HCT116 (cell line): ENCODE measurements at regions not wholly inside any gene's neighbourhood (a gene's known extent, or its start where the extent isn't known, plus 50 kb on each side); places are given as distances from the start of the nearest gene placed in this dataset.

Experiments used
- ATAC-seq: fragments of 200-7000 bp; cut with Tn5 transposase; 2 replicates; pipeline ENCODE4 v1.9.1; 2020; ENCODE audit warnings: mild to moderate bottlenecking, moderate library complexity
- BruUV-seq: library from RNA; stranded (reverse); fragments of 400-500 nt; replicated peaks from 2 replicates; lab custom pipeline; 2021; lab: Mats Ljungman, UMichigan
- CTCF ChIA-PET: fragments of 300-600 bp; sonication (Branson Sonifier 250); formaldehyde crosslinking; loops from one replicate; lab custom pipeline; 2021; ENCODE audit warnings: antibody characterized with exemption; lab: Charles Lee
- POLR2A ChIA-PET: fragments of 300-600, 350-600 bp; sonication (Branson Sonifier 250); formaldehyde crosslinking; loops from one replicate; lab custom pipeline; 2021; ENCODE audit warnings: antibody characterized with exemption; lab: Charles Lee
- RAD21 ChIA-PET, 2 experiments: fragments of 300-600 bp; sonication (Branson Sonifier 250); formaldehyde crosslinking; loops; one replicate each; lab custom pipeline; 2023; ENCODE audit warnings: low total read pairs in 2 of 2; ENCODE audit not compliant: uncharacterized antibody in 2 of 2, unreplicated experiment in 2 of 2, low non-redundant PET in 1 of 2; lab: Charles Lee
- DNase-seq: peaks from one replicate; pipeline ENCODE4 v3.0.0-alpha.2; 2010; ENCODE audit warnings: low read depth, low spot score
- H2AFZ ChIP-seq: fragments of 200-600 bp; shearing (Covaris generic), sonication (generic); 2 replicates; pipeline ENCODE4 v1.6.1; 2017; ENCODE audit warnings: low read depth, mixed run types, mixed read lengths, antibody characterized with exemption, low read length; ENCODE audit not compliant: poor library complexity, severe bottlenecking
- H3K27ac ChIP-seq: 2 replicates; pipeline ENCODE4 v1.5.1; 2012; ENCODE audit warnings: low read depth, low read length
- H3K27me3 ChIP-seq: fragments of 200-600 bp; sonication (generic); 2 replicates; pipeline ENCODE4 v1.6.1; 2016; ENCODE audit warnings: mixed run types, low read length, mixed read lengths; ENCODE audit not compliant: insufficient read depth
- H3K36me3 ChIP-seq, 2 experiments: fragments of 200-500 bp in 1 of 2; fragments of 200-600 bp in 1 of 2; sonication (Bioruptor generic) in 1 of 2; sonication (generic) in 1 of 2; 2 replicates each; pipeline versions ENCODE4 v1.5.1 to v1.6.1; 2014 to 2016; ENCODE audit warnings: low read length in 2 of 2, inconsistent platforms in 1 of 2, mixed read lengths in 1 of 2, mixed run types in 1 of 2; ENCODE audit not compliant: insufficient read depth in 2 of 2, control insufficient read depth in 1 of 2
- H3K4me1 ChIP-seq, 2 experiments: fragments of 200-600 bp in 1 of 2; sonication (generic) in 1 of 2; 2 replicates each; pipeline versions ENCODE4 v1.5.1 to v1.6.1; 2012 to 2017; ENCODE audit warnings: low read length in 2 of 2, inconsistent platforms in 1 of 2, mild to moderate bottlenecking in 1 of 2, mixed read lengths in 1 of 2, mixed run types in 1 of 2, moderate library complexity in 1 of 2; ENCODE audit not compliant: insufficient read depth in 2 of 2, control insufficient read depth in 1 of 2
- H3K4me2 ChIP-seq: fragments of 200-600 bp; sonication (generic); 2 replicates; pipeline ENCODE4 v1.6.1; 2017; ENCODE audit warnings: mixed run types, low read length, mixed read lengths
- H3K4me3 ChIP-seq, 2 experiments: fragments of 200-600 bp in 1 of 2; sonication (generic) in 1 of 2; replicated peaks in 1 of 2; 2 replicates each; pipeline ENCODE4 v1.5.1; 2011 to 2016; ENCODE audit warnings: low read length in 2 of 2, control low read depth in 1 of 2, low read depth in 1 of 2, mild to moderate bottlenecking in 1 of 2, mixed read lengths in 1 of 2, mixed run types in 1 of 2
- H3K79me2 ChIP-seq: fragments of 200-600 bp; sonication (generic); 2 replicates; pipeline ENCODE4 v1.6.1; 2017; ENCODE audit warnings: mild to moderate bottlenecking, mixed run types, low read length, moderate library complexity, mixed read lengths; ENCODE audit not compliant: insufficient read depth
- H3K9ac ChIP-seq: fragments of 200-600 bp; sonication (generic); 2 replicates; pipeline ENCODE4 v1.6.1; 2016; ENCODE audit warnings: low read length, mixed read lengths
- H3K9me2 ChIP-seq: fragments of 200-600 bp; sonication (generic), shearing (Covaris generic); 2 replicates; pipeline ENCODE4 v1.6.1; 2017; ENCODE audit warnings: mixed run types, mild to moderate bottlenecking, moderate library complexity; ENCODE audit not compliant: insufficient read depth
- H3K9me3 ChIP-seq, 2 experiments: fragments of 200-500 bp in 1 of 2; fragments of 200-600 bp in 1 of 2; sonication (Bioruptor generic) in 1 of 2; sonication (generic) in 1 of 2; 2 replicates each; pipeline ENCODE4 v1.6.1; 2014 to 2017; ENCODE audit warnings: low read length in 2 of 2, mixed read lengths in 2 of 2, inconsistent platforms in 1 of 2, low read depth in 1 of 2, mild to moderate bottlenecking in 1 of 2, mixed run types in 1 of 2, moderate library complexity in 1 of 2; ENCODE audit not compliant: control insufficient read depth in 1 of 2, insufficient read depth in 1 of 2
- H4K20me1 ChIP-seq: fragments of 200-600 bp; sonication (generic), shearing (Covaris generic); 2 replicates; pipeline ENCODE4 v1.6.1; 2017; ENCODE audit warnings: mixed run types, mild to moderate bottlenecking, moderate library complexity; ENCODE audit not compliant: insufficient read depth
- ATF3 ChIP-seq: IDR thresholded peaks from 2 replicates; pipeline ENCODE4 v1.6.1; 2012
- CEBPB ChIP-seq: IDR thresholded peaks from 2 replicates; pipeline ENCODE4 v1.6.1; 2012; ENCODE audit warnings: low read depth
- CTCF ChIP-seq, 3 experiments: fragments of 200-600 bp in 1 of 3; sonication (generic) in 1 of 3; IDR thresholded peaks in 2 of 3; conservative IDR thresholded peaks in 1 of 3; 2 replicates each; pipeline ENCODE4 v1.5.1; 2012 to 2017; ENCODE audit warnings: low read depth in 2 of 3, low read length in 2 of 3, antibody characterized with exemption in 1 of 3, borderline replicate concordance in 1 of 3, control low read depth in 1 of 3, mild to moderate bottlenecking in 1 of 3, mixed read lengths in 1 of 3, mixed run types in 1 of 3, moderate library complexity in 1 of 3; ENCODE audit not compliant: insufficient read depth in 1 of 3
- ELF1 ChIP-seq: IDR thresholded peaks from 2 replicates; pipeline ENCODE4 v1.6.1; 2012; ENCODE audit warnings: low read depth, borderline replicate concordance
- EZH2phosphoT487 ChIP-seq: fragments of 200-600 bp; IDR thresholded peaks from 2 replicates; pipeline ENCODE4 v1.6.1; 2018; ENCODE audit warnings: antibody characterized with exemption, borderline replicate concordance
- POLR2A ChIP-seq: IDR thresholded peaks from 2 replicates; pipeline ENCODE4 v1.7.0; 2011; ENCODE audit warnings: borderline replicate concordance; ENCODE audit not compliant: insufficient read depth, insufficient read length; ENCODE audit errors: extremely low read depth
- POLR2AphosphoS5 ChIP-seq: IDR thresholded peaks from 2 replicates; pipeline ENCODE4 v1.6.1; 2011; ENCODE audit warnings: mild to moderate bottlenecking, low read depth, low read length, moderate library complexity
- REST ChIP-seq: IDR thresholded peaks from 2 replicates; pipeline ENCODE4 v1.6.1; 2012; ENCODE audit warnings: low read depth
- SIN3A ChIP-seq: IDR thresholded peaks from 2 replicates; pipeline ENCODE4 v1.6.1; 2012; ENCODE audit warnings: low read depth
- SP1 ChIP-seq: IDR thresholded peaks from 2 replicates; pipeline ENCODE4 v1.6.1; 2012; ENCODE audit warnings: low read depth
- TCF7L2 ChIP-seq: IDR thresholded peaks from 2 replicates; pipeline ENCODE4 v1.7.0; 2011; ENCODE audit warnings: borderline replicate concordance, inconsistent platforms; ENCODE audit not compliant: insufficient read depth, insufficient read length; ENCODE audit errors: extremely low read depth
- YY1 ChIP-seq: IDR thresholded peaks from 2 replicates; pipeline ENCODE4 v1.6.1; 2011; ENCODE audit warnings: low read length, low read depth, moderate library complexity, mild to moderate bottlenecking; ENCODE audit not compliant: insufficient replicate concordance; ENCODE audit errors: extremely low read depth
- intact Hi-C: fragments of 100-400 bp; cut with micrococcal nuclease; formaldehyde crosslinking; loops from 2 replicates; pipeline ENCODE4 v1.10.0; 2022

GRCh38 chr4:66204534-66205247 lies 534.4 kb upstream of the EPHA5 start:
- no peak for DNase-seq
- H3K4me2 ChIP-seq = no peak overlapping the region
- intact Hi-C loops = no loop called here
- no peak for TF ChIP-seq SP1
- TF ChIP-seq ATF3 = no peak
- TF ChIP-seq POLR2A = no peak
- TF ChIP-seq TCF7L2 = no peak
- no peak for TF ChIP-seq REST
- no peak for TF ChIP-seq SIN3A
- TF ChIP-seq ELF1 = no peak
- no peak for TF ChIP-seq YY1
- no peak for TF ChIP-seq CEBPB
- no peak for TF ChIP-seq POLR2AphosphoS5
- no peak for TF ChIP-seq EZH2phosphoT487
- TF ChIP-seq CTCF (IDR thresholded peaks at IDR 0.05 in 2 of 3, conservative IDR thresholded peaks at IDR 0.05 in 1 of 3; ENCODE audit: borderline replicate concordance in 1 of 3, insufficient read depth in 1 of 3, low read depth in 2 of 3, low read length in 2 of 3) = no peak
- H3K4me1 ChIP-seq = no peaks in the 10 kb centered on the region
- peaks cover 20 to 22% of the 10 kb centered on the region in 2 experiments; a peak in 3 of 4 replicates for H3K9me3 ChIP-seq
- H2AFZ ChIP-seq = no peak overlapping the region
- H3K9ac ChIP-seq = no peak overlapping the region
- H3K79me2 ChIP-seq = no peaks in the 10 kb centered on the region
- no peaks in the 10 kb centered on the region for H4K20me1 ChIP-seq
- no peaks in the 10 kb centered on the region; a peak in 1 of 4 replicates for H3K36me3 ChIP-seq
- CTCF ChIA-PET = no interaction called here
- ATAC-seq = no peak
- POLR2A ChIA-PET = no interaction called here
- no TSS peak for BruUV-seq
- no peaks in the 10 kb centered on the region for H3K27me3 ChIP-seq
- H3K27ac ChIP-seq = no peak overlapping the region
- RAD21 ChIA-PET = no interaction called here
- no peaks in the 10 kb centered on the region for H3K9me2 ChIP-seq
- no peak overlapping the region for H3K4me3 ChIP-seq
